Amniotic epithelial cell (primary cell): ENCODE measurements at regions not wholly inside any gene's neighbourhood (a gene's known extent, or its start where the extent isn't known, plus 50 kb on each side); places are given as distances from the start of the nearest gene placed in this dataset.
A peak's percentile ranks its signal among the peaks of the same experiment; 100 is the strongest.
"Not testable (repeated sequence)": the region's sequence is repeated elsewhere in the genome, so short reads cannot be mapped to it uniquely, and the experiment has no call there.

Experiments
- DNase-seq: peaks from one replicate; pipeline ENCODE4 v3.0.0-alpha.2; 2010; ENCODE audit warnings: low read depth

DNA sequence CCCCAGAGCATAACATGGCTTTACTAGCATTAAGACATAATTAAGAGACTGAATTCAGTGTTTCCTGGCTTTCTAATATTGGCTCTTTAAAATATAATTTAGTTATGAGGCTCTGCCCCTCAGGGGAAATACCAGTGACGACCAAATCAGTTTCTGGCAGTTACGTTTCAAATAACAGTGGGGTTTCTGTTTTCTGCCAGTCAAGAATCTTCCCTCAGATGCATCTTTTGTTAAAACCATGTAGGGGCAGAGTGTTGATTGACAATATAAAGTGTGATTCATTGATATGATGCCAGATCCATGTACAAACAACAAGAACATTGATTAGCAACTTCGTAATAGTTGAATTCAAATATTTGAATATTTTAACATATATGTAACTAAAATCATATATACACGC is 1169.7 kb downstream of the DIAPH3 start:
- DNase-seq = no peak

- peak; percentile 49 for DNase-seq
These were observed 1169.0 kb downstream of the DIAPH3 start for GRCh38 chr13:58994777-58995176.

DNA sequence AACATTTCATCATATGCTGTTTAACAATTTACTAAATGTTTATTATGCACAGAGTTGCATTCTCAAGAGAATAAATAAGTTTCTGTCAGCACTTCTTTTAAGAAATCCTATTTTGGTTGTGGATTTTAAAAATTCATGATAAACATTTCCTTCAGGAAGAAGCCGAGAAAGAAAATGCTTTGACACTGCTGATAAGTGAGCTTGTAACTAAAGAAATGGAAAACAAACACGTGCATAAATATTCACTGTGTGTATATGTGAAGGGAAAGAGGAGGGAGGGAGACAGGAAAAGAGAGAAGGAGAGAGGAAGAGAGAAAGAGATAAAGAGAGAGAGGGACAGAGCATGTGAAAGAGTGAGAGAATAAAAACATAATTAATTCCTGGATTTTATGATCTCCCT is 1165.0 kb downstream of the DIAPH3 start:
- no peak for DNase-seq

GRCh38 chr13:58999851-59000250 is 1163.9 kb downstream of the DIAPH3 start:
- peak; percentile 12 for DNase-seq

DNA sequence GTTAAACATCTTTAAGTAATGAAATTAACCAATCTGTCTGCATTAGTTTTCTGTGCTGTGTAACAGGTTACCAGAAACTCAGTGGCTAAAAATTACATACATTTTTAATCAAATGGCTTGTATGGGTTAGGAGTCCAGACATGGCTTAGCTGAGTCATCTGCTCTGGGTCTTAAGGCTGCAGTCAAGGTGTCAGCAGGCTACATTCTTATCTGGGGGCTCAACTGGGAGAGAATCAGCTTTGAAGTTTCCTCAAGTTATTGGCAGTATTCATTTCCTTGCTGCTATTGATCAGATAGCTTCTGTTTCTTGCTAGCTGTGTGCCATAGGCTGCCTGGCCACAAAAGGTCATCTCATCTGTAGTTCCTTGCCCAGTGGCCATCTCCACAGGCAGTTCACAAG is 1163.0 kb downstream of the DIAPH3 start:
- peak; percentile 9 for DNase-seq

DNA sequence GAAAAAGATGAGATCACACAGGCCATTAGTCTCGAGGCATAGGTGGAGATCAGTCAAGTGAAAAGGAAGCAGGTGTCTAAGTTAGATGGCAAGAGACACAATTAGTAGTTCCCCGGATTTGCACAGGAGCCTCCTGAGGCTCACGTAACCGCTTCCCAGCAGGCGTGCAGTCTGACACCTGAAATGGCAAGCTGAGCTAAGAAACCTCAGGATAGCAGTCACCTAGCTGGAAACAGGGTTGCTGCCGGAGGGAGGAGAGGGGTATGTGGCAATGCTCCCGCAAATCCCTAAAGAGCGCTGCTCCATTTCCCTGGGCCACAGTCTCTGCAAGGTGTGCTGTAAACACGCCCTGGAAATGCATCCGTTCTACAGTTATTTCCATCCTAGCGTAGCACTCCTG is 1151.0 kb downstream of the DIAPH3 start:
- no peak for DNase-seq

- peak; percentile 47 for DNase-seq
These were observed 1147.5 kb downstream of the DIAPH3 start for GRCh38 chr13:59016250-59016649.

- peak; percentile 43 for DNase-seq
These were observed 1139.3 kb downstream of the DIAPH3 start for GRCh38 chr13:59024434-59024833.

- DNase-seq = no peak
These were observed 1129.5 kb downstream of the DIAPH3 start for GRCh38 chr13:59034198-59034597.

- DNase-seq = peak; percentile 35
These were observed 1124.9 kb downstream of the DIAPH3 start for GRCh38 chr13:59038824-59039223.

DNA sequence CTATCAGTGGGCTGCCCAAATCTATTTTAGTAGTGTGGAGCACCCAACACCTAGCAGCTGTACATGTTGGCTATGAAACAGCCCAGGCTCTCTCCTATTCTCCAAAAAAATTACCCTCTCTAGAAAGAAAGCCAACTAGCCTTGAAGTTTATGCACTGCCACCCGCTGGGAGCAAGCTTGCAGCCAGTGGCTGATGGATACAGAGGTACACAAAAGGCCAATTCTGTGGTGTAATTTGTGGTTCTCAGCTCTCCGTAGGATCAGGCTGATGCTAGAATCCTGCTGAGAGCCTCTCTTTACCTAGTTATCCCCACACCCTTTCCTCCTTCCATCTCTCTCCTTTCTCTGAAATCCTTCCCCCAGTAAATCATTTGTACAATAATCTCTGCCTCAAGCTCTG is 1120.7 kb downstream of the DIAPH3 start:
- no peak for DNase-seq

GRCh38 chr13:59047546-59047945 is 1116.2 kb downstream of the DIAPH3 start:
- DNase-seq = peak; percentile 18

GRCh38 chr13:59061621-59062020 is 1102.1 kb downstream of the DIAPH3 start:
- no peak for DNase-seq

- no peak for DNase-seq
These were observed 1099.7 kb downstream of the DIAPH3 start for GRCh38 chr13:59064042-59064441.

DNA sequence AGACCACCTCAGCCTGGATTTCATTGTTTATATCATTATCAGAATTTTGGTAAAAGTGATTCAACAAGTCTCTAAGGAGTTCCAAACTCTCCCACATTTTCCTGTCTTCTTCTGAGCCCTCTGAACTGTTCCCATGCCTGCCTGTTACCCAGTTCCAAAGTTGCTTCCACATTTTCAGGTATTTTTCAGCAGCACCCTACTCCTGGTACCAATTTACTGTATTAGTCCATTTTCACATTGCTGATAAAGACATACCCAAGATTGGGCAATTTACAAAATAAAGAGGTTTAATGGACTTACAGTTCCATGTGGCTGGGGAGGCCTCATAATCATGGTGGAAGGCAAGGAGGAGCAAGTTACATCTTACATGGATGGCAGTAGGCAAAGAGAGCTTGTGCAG is 1087.3 kb downstream of the DIAPH3 start:
- DNase-seq = not testable (repeated sequence)

- DNase-seq = peak; percentile 86
These were observed 1077.6 kb downstream of the DIAPH3 start for GRCh38 chr13:59086147-59086546.

GRCh38 chr13:59088716-59089115 is 1075.0 kb downstream of the DIAPH3 start:
- no peak for DNase-seq

DNA sequence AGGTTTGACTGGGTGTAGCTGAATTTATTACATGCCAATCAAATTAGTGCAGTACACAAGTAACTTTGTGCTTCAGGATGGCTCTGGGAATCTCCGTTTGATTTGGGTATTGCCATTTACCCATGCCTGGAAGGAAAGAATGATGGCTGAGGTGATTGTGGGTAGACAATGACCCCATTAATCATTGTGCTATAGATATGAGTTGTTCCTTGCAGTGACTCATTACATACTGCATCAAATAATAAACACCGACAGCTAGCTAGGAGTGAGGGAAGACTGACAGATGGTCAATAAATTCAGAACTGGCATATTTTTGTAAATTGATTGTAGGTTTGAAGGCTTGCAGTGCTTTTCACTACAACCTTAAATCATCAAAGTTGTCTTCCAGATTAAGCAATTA is 1069.5 kb downstream of the DIAPH3 start:
- DNase-seq = peak; percentile 17

DNA sequence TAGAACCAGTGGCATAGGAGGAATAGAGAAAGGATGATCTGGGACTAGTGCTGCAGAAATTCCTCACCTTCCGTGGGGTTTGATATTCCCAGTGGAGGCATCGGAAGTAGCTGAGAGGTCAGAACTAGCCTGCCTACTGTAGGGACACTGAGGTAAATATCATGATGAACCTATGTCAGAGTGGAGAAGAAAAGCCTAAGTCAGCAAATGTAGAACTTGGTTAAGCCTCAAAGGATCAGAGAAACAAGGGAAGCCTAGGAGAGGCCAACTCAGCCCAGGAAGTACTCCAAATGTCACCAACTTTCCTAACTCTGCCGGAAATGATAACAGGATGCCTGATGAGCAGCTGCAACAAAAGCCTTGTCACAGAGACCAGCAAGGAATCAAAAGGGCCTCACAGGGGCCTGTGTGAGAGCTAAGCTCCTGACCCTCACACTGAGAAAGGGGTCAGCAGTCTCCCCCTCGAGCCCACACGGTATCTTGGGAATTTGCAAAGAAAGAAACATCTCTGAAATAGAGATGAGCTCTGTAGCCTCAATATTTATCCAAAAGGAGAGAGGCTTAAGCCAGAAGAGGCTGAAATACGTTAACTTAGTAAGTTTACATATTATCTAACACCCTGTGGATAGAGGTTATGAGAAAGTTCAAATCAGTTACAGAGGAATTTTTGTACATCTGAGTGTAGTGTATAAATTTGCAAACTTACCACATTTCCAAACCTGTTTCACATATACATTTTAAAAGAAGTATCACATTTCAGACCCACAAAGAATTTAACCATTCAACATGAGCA is 1064.3 kb downstream of the DIAPH3 start:
- DNase-seq = peak; percentile 26

DNA sequence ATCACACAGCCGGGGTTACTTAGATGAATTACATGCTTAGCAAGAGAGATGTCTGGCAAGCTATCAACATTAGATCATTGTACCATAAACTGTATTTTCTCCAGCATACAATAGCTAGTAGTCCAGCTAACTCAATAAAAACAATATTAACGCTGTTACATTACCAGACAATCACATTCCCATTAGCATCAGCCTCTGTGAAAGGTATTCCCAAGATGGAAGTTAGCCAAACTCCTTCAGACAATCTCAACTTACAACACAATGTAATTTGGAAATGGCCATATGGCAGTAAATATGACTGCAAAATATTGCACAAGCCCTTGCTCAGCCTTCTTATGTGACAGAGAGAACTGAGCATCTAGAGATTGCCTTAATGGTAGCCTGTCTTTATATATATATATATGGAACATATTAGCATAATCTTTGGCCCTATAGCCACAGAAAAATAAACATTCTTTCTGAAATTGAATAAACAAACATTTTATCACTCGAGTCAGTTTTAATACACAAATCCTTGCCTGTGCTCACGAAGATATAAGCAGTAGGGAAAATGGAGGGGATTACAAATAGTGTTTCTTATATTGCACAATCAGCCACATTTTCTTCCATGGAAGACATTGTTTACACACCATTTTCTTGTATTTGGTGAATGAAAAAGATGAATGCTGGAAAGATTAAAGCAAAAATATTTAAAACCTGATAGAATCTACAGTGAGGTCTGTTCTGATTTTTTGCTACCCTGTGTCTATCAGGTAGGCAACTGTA is 1060.5 kb downstream of the DIAPH3 start:
- DNase-seq = peak; percentile 77

DNA sequence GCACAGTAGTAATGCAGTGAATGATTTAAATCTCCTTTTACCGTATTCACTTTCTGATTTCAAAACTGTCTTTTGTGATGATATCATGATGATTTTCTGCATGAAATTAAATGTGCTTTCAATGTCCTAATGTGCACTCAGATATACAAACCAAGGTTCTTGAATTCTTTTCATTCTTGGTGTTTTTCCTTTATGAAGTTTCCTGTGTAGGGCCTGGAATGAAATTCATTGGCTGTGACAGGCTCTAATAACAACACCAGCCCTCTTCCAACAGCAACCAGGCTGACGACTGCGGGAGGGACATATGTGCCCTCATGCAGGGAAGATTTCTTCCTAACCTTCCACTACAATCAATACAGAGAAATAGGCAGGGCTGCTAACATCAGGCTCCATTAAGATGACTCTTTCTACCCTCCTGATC is 1052.0 kb downstream of the DIAPH3 start:
- DNase-seq = peak; percentile 92

- DNase-seq = peak; percentile 100
These were observed 1051.5 kb downstream of the DIAPH3 start for GRCh38 chr13:59112221-59112718.

GRCh38 chr13:59119475-59119874 is 1044.3 kb downstream of the DIAPH3 start:
- peak; percentile 7 for DNase-seq
